ENCODE measurements at regions not wholly inside any gene's neighbourhood (a gene's known extent, or its start where the extent isn't known, plus 50 kb on each side); places are given as distances from the start of the nearest gene placed in this dataset.

GRCh38 chr2:2610751-2611150 lies 279.7 kb upstream of the MYT1L start:
- POLR2A ChIA-PET (ENCODE audit: partially characterized antibody), result no interaction called here
- FAIRE-seq, result no peak
- no peak overlapping the region for H2BK15ac ChIP-seq (ENCODE audit: low read length)
- no peak for TF ChIP-seq CTCF (IDR thresholded peaks at IDR 0.05; ENCODE audit: control extremely low read depth in 1 of 3, insufficient read depth in 1 of 3, low read depth in 1 of 3, low read length in 3 of 3)
- no peak for TF ChIP-seq SIRT6 (IDR thresholded peaks at IDR 0.05; ENCODE audit: low read length)
- no peak for TF ChIP-seq SUZ12 (IDR thresholded peaks at IDR 0.05; ENCODE audit: low read length)
- no peak for TF ChIP-seq TCF12 (IDR thresholded peaks at IDR 0.05; ENCODE audit: low read depth, low read length)
- TF ChIP-seq KDM5A (IDR thresholded peaks at IDR 0.05; ENCODE audit: low read length), result no peak
- TF ChIP-seq SP2 (IDR thresholded peaks at IDR 0.05; ENCODE audit: low read length), result no peak
- TF ChIP-seq SP4 (IDR thresholded peaks at IDR 0.05; ENCODE audit: low read length), result no peak
- no peak for TF ChIP-seq RNF2 (IDR thresholded peaks at IDR 0.05; ENCODE audit: borderline replicate concordance, low read depth, low read length, missing control alignments, poor library complexity, severe bottlenecking)
- TF ChIP-seq EGR1 (IDR thresholded peaks at IDR 0.05; ENCODE audit: borderline replicate concordance, low read depth, low read length), result no peak
- no peak for TF ChIP-seq SRF (IDR thresholded peaks at IDR 0.05; ENCODE audit: low read depth, low read length)
- no peak for TF ChIP-seq E2F6 (IDR thresholded peaks at IDR 0.05)
- no peak for TF ChIP-seq HDAC6 (IDR thresholded peaks at IDR 0.05; ENCODE audit: low read depth, low read length)
- no peak for TF ChIP-seq RXRA (IDR thresholded peaks at IDR 0.05; ENCODE audit: insufficient read depth, low read depth, low read length)

More at GRCh38 chr2:2610751-2611150, 279.7 kb upstream of the MYT1L start:
- H2BK20ac ChIP-seq (ENCODE audit: low read length), result no peak overlapping the region
- DNase-seq (ENCODE audit: low read depth in 1 of 2, low spot score in 2 of 2), result no peak
- H3K27me3 ChIP-seq (replicated peaks in 1 of 4; ENCODE audit: control insufficient read depth in 3 of 4, extremely low read depth in 1 of 4, insufficient read depth in 3 of 4, low read length in 3 of 4), result peaks cover 0 to 3% (median 0%) of the 10 kb centered on the region in 4 experiments; a peak in 1 of 7 replicates
- no peak overlapping the region for H3K56ac ChIP-seq (replicated peaks; ENCODE audit: insufficient read length, low read depth, low read length)
- no peaks in the 10 kb centered on the region for H3K4me1 ChIP-seq (replicated peaks in 1 of 4; ENCODE audit: control insufficient read depth in 3 of 4, insufficient read depth in 4 of 4, low read length in 3 of 4)
- H3K36me3 ChIP-seq (ENCODE audit: control insufficient read depth in 2 of 4, insufficient read depth in 4 of 4, low read length in 3 of 4), result no peaks in the 10 kb centered on the region
- H2AK5ac ChIP-seq (ENCODE audit: low read depth, low read length), result no peak overlapping the region
- no peak overlapping the region for H4K91ac ChIP-seq (replicated peaks; ENCODE audit: insufficient read length, low read length)
- no peak overlapping the region for H2AFZ ChIP-seq (ENCODE audit: low read length)
- H3K27ac ChIP-seq (ENCODE audit: low read depth, low read length), result no peak overlapping the region
- H3K4me2 ChIP-seq (ENCODE audit: insufficient read depth in 1 of 2, low read depth in 2 of 2, low read length in 2 of 2), result no peak overlapping the region
- no peak overlapping the region for H3K14ac ChIP-seq (ENCODE audit: insufficient read length)
- no peak overlapping the region for H3K9ac ChIP-seq (replicated peaks in 1 of 4; ENCODE audit: extremely low read depth in 1 of 4, low read depth in 3 of 4, low read length in 3 of 4)
- H3K9me3 ChIP-seq (ENCODE audit: insufficient read depth in 2 of 2, low read depth in 1 of 2, low read length in 1 of 2), result peaks cover 0 to 2% of the 10 kb centered on the region in 2 experiments; a peak in 1 of 4 replicates
- no peaks in the 10 kb centered on the region for H3K79me2 ChIP-seq (ENCODE audit: control insufficient read depth in 1 of 2, insufficient read depth in 2 of 2, low read length in 2 of 2)
- H2BK120ac ChIP-seq (replicated peaks; ENCODE audit: low read depth, low read length), result no peak overlapping the region
- CTCF ChIA-PET (ENCODE audit: partially characterized antibody), result no interaction called here
- H4K8ac ChIP-seq (ENCODE audit: extremely low read depth, insufficient read depth, low read length), result no peak overlapping the region
- no peak overlapping the region for H4K5ac ChIP-seq (ENCODE audit: insufficient read length, low read depth, low read length)
- H3K4ac ChIP-seq (replicated peaks; ENCODE audit: insufficient read length, low read depth, low read length), result no peak overlapping the region
- no peak overlapping the region for H3K23ac ChIP-seq (ENCODE audit: insufficient read length)
- H2BK12ac ChIP-seq (ENCODE audit: low read depth, low read length), result no peak overlapping the region
- no peak overlapping the region for H3K4me3 ChIP-seq (ENCODE audit: extremely low read depth in 1 of 4, insufficient read depth in 2 of 4, low read depth in 3 of 4, low read length in 4 of 4)
- H4K20me1 ChIP-seq (replicated peaks in 1 of 2; ENCODE audit: control insufficient read depth in 1 of 2, insufficient read depth in 2 of 2, low read length in 2 of 2), result no peaks in the 10 kb centered on the region
- H3K79me1 ChIP-seq (ENCODE audit: low read depth, low read length), result no peaks in the 10 kb centered on the region
- H2BK5ac ChIP-seq (ENCODE audit: low read depth, low read length), result no peak overlapping the region
- H3K23me2 ChIP-seq (ENCODE audit: low read depth, low read length), result peaks cover 3% of the 10 kb centered on the region; the same call in 1 of the 2 replicates
- no peak overlapping the region for H3K18ac ChIP-seq (ENCODE audit: extremely low read depth, low read length)

Measured in H1 (cell line).